Right lobe of liver (tissue), 6 donors: ENCODE measurements at regions not wholly inside any gene's neighbourhood (a gene's known extent, or its start where the extent isn't known, plus 50 kb on each side); places are given as distances from the start of the nearest gene placed in this dataset.

Experiments used
- ATAC-seq, 4 donors: fragments of 200-7000 bp; cut with Tn5 transposase; one replicate each; pipeline ENCODE4 v1.9.1; 2020; ENCODE audit warnings: mild to moderate bottlenecking in 4 of 4, moderate library complexity in 4 of 4
- DNase-seq, 3 donors: peaks; one replicate each; pipeline ENCODE4 v3.0.0-alpha.2; 2020
- H3K27ac ChIP-seq, 3 donors: fragments of 200-600 bp; one replicate each; pipeline ENCODE4 v1.8.0; 2022
- H3K27me3 ChIP-seq, 2 donors: fragments of 200-600 bp; one replicate each; pipeline ENCODE4 v1.8.0; 2022
- H3K36me3 ChIP-seq, 4 donors: fragments of 200-600 bp; sonication (generic) in 1 of 4; one replicate each; pipeline versions ENCODE4 v1.5.1 to v1.8.0; 2017 to 2022; ENCODE audit warnings: control low read depth in 1 of 4
- H3K4me1 ChIP-seq, 4 donors: fragments of 200-600 bp; sonication (generic) in 1 of 4; one replicate each; pipeline versions ENCODE4 v1.5.1 to v1.8.0; 2017 to 2022; ENCODE audit warnings: control low read depth in 1 of 4
- H3K4me3 ChIP-seq, 3 donors: fragments of 200-600 bp; one replicate each; pipeline ENCODE4 v1.8.0; 2022
- H3K9me3 ChIP-seq, 4 donors: fragments of 200-600 bp; sonication (generic) in 1 of 4; one replicate each; pipeline versions ENCODE4 v1.5.1 to v1.8.0; 2017 to 2022; ENCODE audit warnings: control low read depth in 1 of 4
- POLR2A ChIP-seq: fragments of 450-650 bp; IDR thresholded peaks from one replicate; pipeline ENCODE4 v1.6.1; 2017; ENCODE audit warnings: antibody characterized with exemption, mild to moderate bottlenecking
- WGBS: methylation state at CpG from one replicate; pipeline ENCODE4 v1.1.6; 2018; ENCODE audit warnings: low coverage, low lambda C conversion rate; ENCODE audit not compliant: insufficient coverage; ENCODE audit errors: missing lambda C conversion rate; 5-methylcytosine and 5-hydroxymethylcytosine counted together
- intact Hi-C, 2 donors: fragments of 100-400 bp; cut with DNase I; formaldehyde crosslinking; loops; one replicate each; pipeline versions ENCODE4 v1.11.2 to v1.14.1; 2022
- TF ChIP-seq, protein P1 (sequence below), 4 donors: fragments of 200-600 bp in 3 of 4; fragments of 450-650 bp in 1 of 4; IDR thresholded peaks; one replicate each; pipeline versions ENCODE4 v1.5.1 to v1.8.0; 2016 to 2022; ENCODE audit warnings: antibody characterized with exemption in 4 of 4, mild to moderate bottlenecking in 2 of 4
- donor health status: DM: no; HTN: yes; CAD: no.
- donor health status: DM: no; HTN: no; CAD: no.
- donor health status: DM: no; HTN: no; CAD: no.
- donor health status: DM: no; HTN: yes; CAD: no.
- donor health status: DM: no; HTN: yes; CAD: no.

DNA sequence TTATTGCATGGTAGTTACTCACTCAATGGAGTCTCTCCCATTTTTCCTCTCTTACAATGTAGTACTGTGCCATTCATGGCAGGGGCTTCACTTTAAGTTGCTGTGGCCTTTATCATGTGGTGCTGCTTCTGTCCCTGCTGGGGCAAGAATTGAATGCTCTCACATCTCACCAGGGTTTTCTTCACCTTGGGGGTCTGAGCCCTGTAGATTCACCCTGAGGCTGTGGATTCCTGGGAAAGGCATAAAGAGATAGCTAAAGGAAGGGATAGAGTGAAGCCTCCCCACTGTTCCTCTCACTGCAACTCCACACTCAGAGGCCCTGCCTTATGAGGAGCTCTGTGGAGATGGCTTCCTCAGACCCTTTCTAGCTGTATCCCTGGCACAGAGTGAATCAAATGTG lies 178.5 kb upstream of the GOT2 start:
- Histone ChIP-seq H3K4me3 (no peak overlapping the region), H3K27ac (no peak overlapping the region), H3K4me1 (no peaks in the 10 kb centered on the region), H3K36me3 (no peaks in the 10 kb centered on the region), H3K27me3 (no peaks in the 10 kb centered on the region), H3K9me3 (no peaks in the 10 kb centered on the region)
- DNase-seq (no peak), ATAC-seq (no peak)
- intact Hi-C loops: no loop called here
- TF ChIP-seq, protein P1, sequence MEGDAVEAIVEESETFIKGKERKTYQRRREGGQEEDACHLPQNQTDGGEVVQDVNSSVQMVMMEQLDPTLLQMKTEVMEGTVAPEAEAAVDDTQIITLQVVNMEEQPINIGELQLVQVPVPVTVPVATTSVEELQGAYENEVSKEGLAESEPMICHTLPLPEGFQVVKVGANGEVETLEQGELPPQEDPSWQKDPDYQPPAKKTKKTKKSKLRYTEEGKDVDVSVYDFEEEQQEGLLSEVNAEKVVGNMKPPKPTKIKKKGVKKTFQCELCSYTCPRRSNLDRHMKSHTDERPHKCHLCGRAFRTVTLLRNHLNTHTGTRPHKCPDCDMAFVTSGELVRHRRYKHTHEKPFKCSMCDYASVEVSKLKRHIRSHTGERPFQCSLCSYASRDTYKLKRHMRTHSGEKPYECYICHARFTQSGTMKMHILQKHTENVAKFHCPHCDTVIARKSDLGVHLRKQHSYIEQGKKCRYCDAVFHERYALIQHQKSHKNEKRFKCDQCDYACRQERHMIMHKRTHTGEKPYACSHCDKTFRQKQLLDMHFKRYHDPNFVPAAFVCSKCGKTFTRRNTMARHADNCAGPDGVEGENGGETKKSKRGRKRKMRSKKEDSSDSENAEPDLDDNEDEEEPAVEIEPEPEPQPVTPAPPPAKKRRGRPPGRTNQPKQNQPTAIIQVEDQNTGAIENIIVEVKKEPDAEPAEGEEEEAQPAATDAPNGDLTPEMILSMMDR (IDR thresholded peaks at IDR 0.05): no peak
- TF ChIP-seq POLR2A: no peak

DNA sequence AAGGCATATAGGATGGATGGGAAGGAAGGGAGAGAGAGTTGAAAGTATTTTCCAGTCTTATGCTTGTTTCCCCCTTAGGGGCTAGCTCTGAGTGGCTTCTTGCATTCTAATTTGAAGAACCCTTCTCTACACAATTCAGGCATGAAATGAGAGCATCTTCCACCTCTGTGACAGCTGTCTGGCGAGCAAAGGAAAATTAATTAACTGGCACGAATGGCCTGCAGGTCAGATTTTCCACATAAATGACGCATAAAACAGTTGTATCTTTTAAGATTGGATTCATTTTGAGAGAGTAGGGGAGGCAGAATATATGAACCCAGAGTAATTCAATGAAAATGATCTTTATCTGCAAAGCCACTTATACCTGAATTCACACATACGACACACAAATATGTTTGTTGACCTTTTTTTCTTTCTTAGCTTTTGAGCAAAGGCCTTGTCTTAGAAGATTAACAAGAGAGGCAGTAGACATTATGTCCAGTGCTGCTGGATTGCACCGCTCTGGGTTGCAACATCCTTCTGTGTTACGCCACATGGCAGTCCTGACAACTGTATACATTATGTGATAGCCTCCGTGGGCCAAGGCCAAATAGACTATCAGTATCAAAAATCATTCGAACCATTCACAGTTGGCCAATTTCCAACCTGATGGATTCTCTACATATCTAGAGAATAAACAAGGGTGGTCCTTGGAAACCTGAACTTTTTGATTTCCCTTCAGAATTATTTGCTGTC lies 173.0 kb upstream of the GOT2 start:
- ATAC-seq (no peak), DNase-seq (no peak)
- no peak overlapping the region for H3K4me3 ChIP-seq
- H3K27ac ChIP-seq: no peak overlapping the region
- H3K36me3 ChIP-seq: no peaks in the 10 kb centered on the region
- intact Hi-C loops: no loop called here
- H3K27me3 ChIP-seq: no peaks in the 10 kb centered on the region
- TF ChIP-seq, protein P1 (IDR thresholded peaks at IDR 0.05): no peak
- TF ChIP-seq POLR2A: no peak
- WGBS: 66% methylated on average over 8 of the region's 8 CpGs
- H3K9me3 ChIP-seq: no peaks in the 10 kb centered on the region
- no peaks in the 10 kb centered on the region for H3K4me1 ChIP-seq

DNA sequence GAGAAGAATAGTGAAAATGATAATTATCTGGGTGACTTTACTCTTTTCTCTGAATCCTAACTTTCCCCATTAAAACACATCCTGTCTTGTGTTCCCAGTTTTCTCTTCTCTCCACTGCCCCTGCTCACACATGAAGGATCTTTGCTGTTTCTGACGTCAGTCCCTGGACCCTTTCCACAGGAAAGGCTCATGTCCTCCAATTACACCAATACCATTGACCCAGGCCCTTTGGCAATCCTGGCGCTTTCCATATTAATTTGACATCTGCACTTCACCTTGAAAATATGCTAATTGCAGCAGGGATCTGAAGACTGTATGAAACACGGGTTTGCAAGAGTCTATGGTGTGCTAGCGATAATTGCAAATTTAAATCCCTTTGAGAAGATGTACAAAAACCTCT lies 170.2 kb upstream of the GOT2 start:
- ATAC-seq (no peak), DNase-seq (no peak)
- no peaks in the 10 kb centered on the region for H3K36me3 ChIP-seq
- no peak overlapping the region for H3K27ac ChIP-seq
- H3K4me3 ChIP-seq: no peak overlapping the region
- H3K27me3 ChIP-seq: no peaks in the 10 kb centered on the region
- H3K4me1 ChIP-seq: no peaks in the 10 kb centered on the region
- WGBS: 63% methylated on average over 4 of the region's 4 CpGs
- H3K9me3 ChIP-seq: no peaks in the 10 kb centered on the region
- intact Hi-C loops: no loop called here
- TF ChIP-seq, protein P1 (IDR thresholded peaks at IDR 0.05): no peak
- TF ChIP-seq POLR2A: no peak

DNA sequence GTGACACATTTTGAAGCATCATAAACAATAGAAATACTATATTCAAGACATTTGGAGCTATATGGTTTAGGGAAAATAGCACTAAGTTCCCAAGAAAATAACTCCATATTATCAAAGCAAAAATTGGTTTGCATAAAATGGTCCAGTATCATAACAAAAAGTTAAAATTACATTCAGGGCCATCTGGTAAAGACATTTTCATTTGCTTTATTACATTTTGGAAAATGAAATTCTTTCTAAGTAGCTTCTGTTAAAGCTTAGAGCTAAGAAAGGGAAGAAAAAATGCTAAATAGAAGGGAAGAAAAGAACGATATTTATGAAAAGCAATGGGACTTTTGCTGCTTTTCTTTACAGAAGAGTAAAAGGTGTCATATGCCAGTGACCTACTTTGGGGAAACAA lies 155.4 kb upstream of the GOT2 start:
- ATAC-seq: no peak
- intact Hi-C loops: no loop called here
- Histone ChIP-seq H3K36me3 (no peaks in the 10 kb centered on the region), H3K4me1 (no peaks in the 10 kb centered on the region), H3K27ac (no peak overlapping the region), H3K27me3 (no peaks in the 10 kb centered on the region), H3K4me3 (no peak overlapping the region), H3K9me3 (no peaks in the 10 kb centered on the region)
- TF ChIP-seq, protein P1 (IDR thresholded peaks at IDR 0.05): no peak
- no peak for TF ChIP-seq POLR2A
- DNase-seq: no peak
- WGBS: 69% methylated on average over 1 of the region's 1 CpG
